ENCODE measurements at regions not wholly inside any gene's neighbourhood (a gene's known extent, or its start where the extent isn't known, plus 50 kb on each side); places are given as distances from the start of the nearest gene placed in this dataset.

- CTCF ChIA-PET (ENCODE audit: partially characterized antibody) = interaction anchor here (1.0 to 1.1 kb wide), 2 partner anchors 9 to 18 kb away, joined by 3 read pairs; no protein-coding TSS in a partner anchor
- Histone ChIP-seq H3K36me3 (ENCODE audit: control insufficient read depth in 2 of 4, insufficient read depth in 4 of 4, low read length in 3 of 4) (no peaks in the 10 kb centered on the region), H3K27me3 (replicated peaks in 1 of 4; ENCODE audit: control insufficient read depth in 3 of 4, extremely low read depth in 1 of 4, insufficient read depth in 3 of 4, low read length in 3 of 4) (no peaks in the 10 kb centered on the region), H2BK120ac (replicated peaks; ENCODE audit: low read depth, low read length) (no peak overlapping the region), H3K79me1 (ENCODE audit: low read depth, low read length) (no peaks in the 10 kb centered on the region), H3K27ac (ENCODE audit: low read depth, low read length) (no peak overlapping the region), H3K4me3 (ENCODE audit: extremely low read depth in 1 of 4, insufficient read depth in 2 of 4, low read depth in 3 of 4, low read length in 4 of 4) (no peak overlapping the region), H4K8ac (ENCODE audit: extremely low read depth, insufficient read depth, low read length) (no peak overlapping the region), H4K5ac (ENCODE audit: insufficient read length, low read depth, low read length) (no peak overlapping the region), H2BK12ac (ENCODE audit: low read depth, low read length) (no peak overlapping the region), H3K14ac (ENCODE audit: insufficient read length) (no peak overlapping the region), H2BK5ac (ENCODE audit: low read depth, low read length) (no peak overlapping the region), H4K91ac (replicated peaks; ENCODE audit: insufficient read length, low read length) (no peak overlapping the region), H2AK5ac (ENCODE audit: low read depth, low read length) (no peak overlapping the region; the same call in 1 of the 2 replicates), H2BK20ac (ENCODE audit: low read length) (no peak overlapping the region), H3K4me2 (ENCODE audit: insufficient read depth in 1 of 2, low read depth in 2 of 2, low read length in 2 of 2) (no peak overlapping the region), H3K23ac (ENCODE audit: insufficient read length) (no peak overlapping the region), H3K9me3 (ENCODE audit: insufficient read depth in 2 of 2, low read depth in 1 of 2, low read length in 1 of 2) (no peaks in the 10 kb centered on the region), H3K18ac (ENCODE audit: extremely low read depth, low read length) (no peak overlapping the region), H3K4ac (replicated peaks; ENCODE audit: insufficient read length, low read depth, low read length) (no peak overlapping the region), H3K79me2 (ENCODE audit: control insufficient read depth in 1 of 2, insufficient read depth in 2 of 2, low read length in 2 of 2) (no peaks in the 10 kb centered on the region), H3K23me2 (ENCODE audit: low read depth, low read length) (no peaks in the 10 kb centered on the region), H3K4me1 (replicated peaks in 1 of 4; ENCODE audit: control insufficient read depth in 3 of 4, insufficient read depth in 4 of 4, low read length in 3 of 4) (no peaks in the 10 kb centered on the region), H3K9ac (replicated peaks in 1 of 4; ENCODE audit: extremely low read depth in 1 of 4, low read depth in 3 of 4, low read length in 3 of 4) (no peak overlapping the region), H2BK15ac (ENCODE audit: low read length) (no peak overlapping the region), H4K20me1 (replicated peaks in 1 of 2; ENCODE audit: control insufficient read depth in 1 of 2, insufficient read depth in 2 of 2, low read length in 2 of 2) (no peaks in the 10 kb centered on the region), H3K56ac (replicated peaks; ENCODE audit: insufficient read length, low read depth, low read length) (no peak overlapping the region), H2AFZ (ENCODE audit: low read length) (no peak overlapping the region)
- FAIRE-seq = no peak
- POLR2A ChIA-PET (ENCODE audit: partially characterized antibody) = no interaction called here
- no peak for DNase-seq (ENCODE audit: low read depth in 1 of 2, low spot score in 2 of 2)
- 90% methylated on average over 3 of the region's 3 CpGs; no CpG with 5 or more reads in 1 of the 2 experiments for WGBS, 2 experiments (ENCODE audit: extremely low coverage in 1 of 2, insufficient coverage in 1 of 2, insufficient read length in 1 of 2, insufficient replicate concordance in 2 of 2, low coverage in 1 of 2, low lambda C conversion rate in 2 of 2, missing lambda C conversion rate in 1 of 2)
- TF ChIP-seq BRCA1 (IDR thresholded peaks at IDR 0.05; ENCODE audit: low read depth, low read length) (no peak), BCL11A (IDR thresholded peaks at IDR 0.05; ENCODE audit: low read depth in 2 of 2, low read length in 2 of 2) (no peak), ATF3 (IDR thresholded peaks at IDR 0.05; ENCODE audit: insufficient read depth, low read depth, low read length) (no peak), RBBP5 (IDR thresholded peaks at IDR 0.05; ENCODE audit: borderline replicate concordance, low read depth, low read length) (no peak), USF2 (IDR thresholded peaks at IDR 0.05; ENCODE audit: low read length) (no peak), TAF1 (IDR thresholded peaks at IDR 0.05; ENCODE audit: low read depth, low read length) (no peak), SUZ12 (IDR thresholded peaks at IDR 0.05; ENCODE audit: low read length) (no peak), SIX5 (IDR thresholded peaks at IDR 0.05; ENCODE audit: low read depth, low read length) (no peak), E2F6 (IDR thresholded peaks at IDR 0.05) (no peak), ZNF274 (IDR thresholded peaks at IDR 0.05; ENCODE audit: borderline replicate concordance, extremely low read depth, low read length) (no peak)
Observed at GRCh38 chr5:98482321-98483300, 290.9 kb upstream of the RGMB start.

Measured in H1 (cell line).